ENCODE measurements at regions not wholly inside any gene's neighbourhood (a gene's known extent, or its start where the extent isn't known, plus 50 kb on each side); places are given as distances from the start of the nearest gene placed in this dataset.

DNA sequence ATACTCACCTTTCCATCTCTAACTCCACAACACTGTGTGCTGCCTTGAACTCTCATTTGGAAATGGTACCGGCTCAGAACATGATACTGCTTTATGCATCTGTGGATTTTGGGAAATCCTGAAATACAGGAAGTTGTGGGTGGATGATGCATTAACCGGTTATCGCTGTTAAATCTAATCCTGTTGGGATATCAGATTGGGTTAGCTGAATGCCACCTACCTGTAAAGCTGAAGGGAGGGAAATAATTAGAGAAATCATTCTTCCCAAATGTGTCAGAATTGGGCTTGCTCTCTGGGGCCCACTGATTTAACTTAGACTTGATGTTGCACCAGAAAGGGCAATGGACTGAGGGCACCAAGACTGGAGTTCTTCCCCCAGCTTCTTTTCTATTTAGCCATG lies 54.0 kb downstream of the CH25H start:
- Histone ChIP-seq H3K4me3 (replicated peaks in 1 of 2; ENCODE audit: low read depth in 1 of 2, low read length in 2 of 2) (no peak overlapping the region), H3K9me3 (ENCODE audit: control insufficient read depth in 1 of 2, insufficient read depth in 1 of 2, low read depth in 1 of 2, low read length in 2 of 2) (no peaks in the 10 kb centered on the region), H3K27me3 (ENCODE audit: insufficient read depth, low read length) (no peaks in the 10 kb centered on the region), H3K36me3 (ENCODE audit: control insufficient read depth in 1 of 2, insufficient read depth in 2 of 2, low read length in 2 of 2) (no peaks in the 10 kb centered on the region), H3K27ac (ENCODE audit: low read depth, low read length) (no peak overlapping the region), H3K4me1 (ENCODE audit: control insufficient read depth in 1 of 2, insufficient read depth in 2 of 2, low read length in 2 of 2) (no peaks in the 10 kb centered on the region), H3K79me2 (ENCODE audit: insufficient read depth, low read length) (no peaks in the 10 kb centered on the region), H4K20me1 (ENCODE audit: insufficient read depth) (no peaks in the 10 kb centered on the region), H3K9ac (ENCODE audit: low read length) (no peak overlapping the region), H2AFZ (ENCODE audit: low read depth, low read length, poor library complexity, severe bottlenecking) (no peak overlapping the region), H3K4me2 (ENCODE audit: low read length) (no peak overlapping the region), H3K9me2 (ENCODE audit: insufficient read depth) (no peaks in the 10 kb centered on the region)
- DNase-seq (ENCODE audit: low read depth, low spot score) = no peak
- intact Hi-C loops (cut with micrococcal nuclease) = no loop called here
- RAD21 ChIA-PET (ENCODE audit: low non-redundant PET in 1 of 2, low total read pairs in 2 of 2, uncharacterized antibody in 2 of 2, unreplicated experiment in 2 of 2) = no interaction called here
- ATAC-seq = no peak
- POLR2A ChIA-PET = no interaction called here
- CTCF ChIA-PET = no interaction called here
- TF ChIP-seq, protein P1, sequence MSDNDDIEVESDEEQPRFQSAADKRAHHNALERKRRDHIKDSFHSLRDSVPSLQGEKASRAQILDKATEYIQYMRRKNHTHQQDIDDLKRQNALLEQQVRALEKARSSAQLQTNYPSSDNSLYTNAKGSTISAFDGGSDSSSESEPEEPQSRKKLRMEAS (IDR thresholded peaks at IDR 0.05) = no peak
- TF ChIP-seq ZFX (IDR thresholded peaks at IDR 0.05) (no peak), CEBPB (IDR thresholded peaks at IDR 0.05; ENCODE audit: low read depth) (no peak), RAD21 (IDR thresholded peaks at IDR 0.05; ENCODE audit: low read depth) (no peak), FOSL1 (IDR thresholded peaks at IDR 0.05; ENCODE audit: low read depth) (no peak), POLR2AphosphoS5 (IDR thresholded peaks at IDR 0.05; ENCODE audit: low read depth, low read length) (no peak), ZNF274 (IDR thresholded peaks at IDR 0.05; ENCODE audit: low read depth, low read length) (no peak), EGR1 (IDR thresholded peaks at IDR 0.05; ENCODE audit: low read depth) (no peak), EZH2phosphoT487 (IDR thresholded peaks at IDR 0.05; ENCODE audit: borderline replicate concordance) (no peak)
- TF ChIP-seq, protein P2, sequence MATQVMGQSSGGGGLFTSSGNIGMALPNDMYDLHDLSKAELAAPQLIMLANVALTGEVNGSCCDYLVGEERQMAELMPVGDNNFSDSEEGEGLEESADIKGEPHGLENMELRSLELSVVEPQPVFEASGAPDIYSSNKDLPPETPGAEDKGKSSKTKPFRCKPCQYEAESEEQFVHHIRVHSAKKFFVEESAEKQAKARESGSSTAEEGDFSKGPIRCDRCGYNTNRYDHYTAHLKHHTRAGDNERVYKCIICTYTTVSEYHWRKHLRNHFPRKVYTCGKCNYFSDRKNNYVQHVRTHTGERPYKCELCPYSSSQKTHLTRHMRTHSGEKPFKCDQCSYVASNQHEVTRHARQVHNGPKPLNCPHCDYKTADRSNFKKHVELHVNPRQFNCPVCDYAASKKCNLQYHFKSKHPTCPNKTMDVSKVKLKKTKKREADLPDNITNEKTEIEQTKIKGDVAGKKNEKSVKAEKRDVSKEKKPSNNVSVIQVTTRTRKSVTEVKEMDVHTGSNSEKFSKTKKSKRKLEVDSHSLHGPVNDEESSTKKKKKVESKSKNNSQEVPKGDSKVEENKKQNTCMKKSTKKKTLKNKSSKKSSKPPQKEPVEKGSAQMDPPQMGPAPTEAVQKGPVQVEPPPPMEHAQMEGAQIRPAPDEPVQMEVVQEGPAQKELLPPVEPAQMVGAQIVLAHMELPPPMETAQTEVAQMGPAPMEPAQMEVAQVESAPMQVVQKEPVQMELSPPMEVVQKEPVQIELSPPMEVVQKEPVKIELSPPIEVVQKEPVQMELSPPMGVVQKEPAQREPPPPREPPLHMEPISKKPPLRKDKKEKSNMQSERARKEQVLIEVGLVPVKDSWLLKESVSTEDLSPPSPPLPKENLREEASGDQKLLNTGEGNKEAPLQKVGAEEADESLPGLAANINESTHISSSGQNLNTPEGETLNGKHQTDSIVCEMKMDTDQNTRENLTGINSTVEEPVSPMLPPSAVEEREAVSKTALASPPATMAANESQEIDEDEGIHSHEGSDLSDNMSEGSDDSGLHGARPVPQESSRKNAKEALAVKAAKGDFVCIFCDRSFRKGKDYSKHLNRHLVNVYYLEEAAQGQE (IDR thresholded peaks at IDR 0.05; ENCODE audit: low read depth) = no peak
- TF ChIP-seq, protein P3, sequence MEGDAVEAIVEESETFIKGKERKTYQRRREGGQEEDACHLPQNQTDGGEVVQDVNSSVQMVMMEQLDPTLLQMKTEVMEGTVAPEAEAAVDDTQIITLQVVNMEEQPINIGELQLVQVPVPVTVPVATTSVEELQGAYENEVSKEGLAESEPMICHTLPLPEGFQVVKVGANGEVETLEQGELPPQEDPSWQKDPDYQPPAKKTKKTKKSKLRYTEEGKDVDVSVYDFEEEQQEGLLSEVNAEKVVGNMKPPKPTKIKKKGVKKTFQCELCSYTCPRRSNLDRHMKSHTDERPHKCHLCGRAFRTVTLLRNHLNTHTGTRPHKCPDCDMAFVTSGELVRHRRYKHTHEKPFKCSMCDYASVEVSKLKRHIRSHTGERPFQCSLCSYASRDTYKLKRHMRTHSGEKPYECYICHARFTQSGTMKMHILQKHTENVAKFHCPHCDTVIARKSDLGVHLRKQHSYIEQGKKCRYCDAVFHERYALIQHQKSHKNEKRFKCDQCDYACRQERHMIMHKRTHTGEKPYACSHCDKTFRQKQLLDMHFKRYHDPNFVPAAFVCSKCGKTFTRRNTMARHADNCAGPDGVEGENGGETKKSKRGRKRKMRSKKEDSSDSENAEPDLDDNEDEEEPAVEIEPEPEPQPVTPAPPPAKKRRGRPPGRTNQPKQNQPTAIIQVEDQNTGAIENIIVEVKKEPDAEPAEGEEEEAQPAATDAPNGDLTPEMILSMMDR (IDR thresholded peaks at IDR 0.05 in 2 of 3, conservative IDR thresholded peaks at IDR 0.05 in 1 of 3; ENCODE audit: borderline replicate concordance in 1 of 3, insufficient read depth in 1 of 3, low read depth in 2 of 3, low read length in 2 of 3) = no peak
- TF ChIP-seq, protein P4, sequence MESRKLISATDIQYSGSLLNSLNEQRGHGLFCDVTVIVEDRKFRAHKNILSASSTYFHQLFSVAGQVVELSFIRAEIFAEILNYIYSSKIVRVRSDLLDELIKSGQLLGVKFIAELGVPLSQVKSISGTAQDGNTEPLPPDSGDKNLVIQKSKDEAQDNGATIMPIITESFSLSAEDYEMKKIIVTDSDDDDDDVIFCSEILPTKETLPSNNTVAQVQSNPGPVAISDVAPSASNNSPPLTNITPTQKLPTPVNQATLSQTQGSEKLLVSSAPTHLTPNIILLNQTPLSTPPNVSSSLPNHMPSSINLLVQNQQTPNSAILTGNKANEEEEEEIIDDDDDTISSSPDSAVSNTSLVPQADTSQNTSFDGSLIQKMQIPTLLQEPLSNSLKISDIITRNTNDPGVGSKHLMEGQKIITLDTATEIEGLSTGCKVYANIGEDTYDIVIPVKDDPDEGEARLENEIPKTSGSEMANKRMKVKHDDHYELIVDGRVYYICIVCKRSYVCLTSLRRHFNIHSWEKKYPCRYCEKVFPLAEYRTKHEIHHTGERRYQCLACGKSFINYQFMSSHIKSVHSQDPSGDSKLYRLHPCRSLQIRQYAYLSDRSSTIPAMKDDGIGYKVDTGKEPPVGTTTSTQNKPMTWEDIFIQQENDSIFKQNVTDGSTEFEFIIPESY (IDR thresholded peaks at IDR 0.05; ENCODE audit: extremely low read depth, insufficient replicate concordance, low read length) = no peak
- no TSS peak for BruUV-seq (replicated peaks)
